G401.6 (cell line): ENCODE measurements at regions not wholly inside any gene's neighbourhood (a gene's known extent, or its start where the extent isn't known, plus 50 kb on each side); places are given as distances from the start of the nearest gene placed in this dataset.
"Not testable (repeated sequence)": the region's sequence is repeated elsewhere in the genome, so short reads cannot be mapped to it uniquely, and the experiment has no call there.

ENCODE experiments used
- FAIRE-seq: peaks from 2 replicates; lab custom pipeline; 2012; peaks lifted over from hg19 to GRCh38; lab: Jason Lieb, UNC

- no peak for FAIRE-seq
Observed at GRCh38 chr12:92421042-92421441, 275.4 kb upstream of the BTG1 start.

GRCh38 chr12:92419201-92419600, 273.6 kb upstream of the BTG1 start:
- FAIRE-seq = no peak

GRCh38 chr12:92418381-92418780, 272.7 kb upstream of the BTG1 start:
- FAIRE-seq = no peak

GRCh38 chr12:92417373-92417772, 271.7 kb upstream of the BTG1 start:
- FAIRE-seq = no peak

GRCh38 chr12:92416385-92416812, 270.8 kb upstream of the BTG1 start:
- FAIRE-seq = no peak

- no peak for FAIRE-seq
Observed at GRCh38 chr12:92414170-92415070, 268.8 kb upstream of the BTG1 start.

- FAIRE-seq = no peak
Observed at GRCh38 chr12:92413286-92413685, 267.6 kb upstream of the BTG1 start.

GRCh38 chr12:92412856-92413255, 267.2 kb upstream of the BTG1 start:
- FAIRE-seq = no peak

- no peak for FAIRE-seq
Observed at GRCh38 chr12:92411687-92412086, 266.0 kb upstream of the BTG1 start.

- no peak for FAIRE-seq
Observed at GRCh38 chr12:92408072-92408900, 262.6 kb upstream of the BTG1 start.

GRCh38 chr12:92406404-92407070, 260.9 kb upstream of the BTG1 start:
- FAIRE-seq = not testable (repeated sequence)

- not testable (repeated sequence) for FAIRE-seq
Observed at GRCh38 chr12:92405801-92406251, 260.2 kb upstream of the BTG1 start.

- no peak for FAIRE-seq
Observed at GRCh38 chr12:92404921-92405320, 259.3 kb upstream of the BTG1 start.

- FAIRE-seq = no peak
Observed at GRCh38 chr12:92404259-92404894, 258.7 kb upstream of the BTG1 start.

- no peak for FAIRE-seq
Observed at GRCh38 chr12:92403210-92404175, 257.8 kb upstream of the BTG1 start.

GRCh38 chr12:92402415-92402814, 256.8 kb upstream of the BTG1 start:
- FAIRE-seq = no peak

- no peak for FAIRE-seq
Observed at GRCh38 chr12:92400006-92400405, 254.4 kb upstream of the BTG1 start.

- FAIRE-seq = no peak
Observed at GRCh38 chr12:92398565-92399309, 253.1 kb upstream of the BTG1 start.

- no peak for FAIRE-seq
Observed at GRCh38 chr12:92396647-92397252, 251.1 kb upstream of the BTG1 start.

GRCh38 chr12:92395322-92395721, 249.7 kb upstream of the BTG1 start:
- no peak for FAIRE-seq
